GM20000 (cell line): ENCODE measurements at regions not wholly inside any gene's neighbourhood (a gene's known extent, or its start where the extent isn't known, plus 50 kb on each side); places are given as distances from the start of the nearest gene placed in this dataset.

Source experiments
- DNase-seq: peaks from one replicate; pipeline ENCODE4 v3.0.0; 2012; ENCODE audit warnings: low spot score
- CTCF ChIP-seq: IDR thresholded peaks from 2 replicates; pipeline ENCODE4 v1.5.1; 2012; ENCODE audit warnings: mild to moderate bottlenecking, control low read depth; ENCODE audit errors: extremely low read depth, missing control alignments

- no peak for TF ChIP-seq CTCF
- no peak for DNase-seq
Observed at GRCh38 chr2:123262856-123263255, 762.2 kb upstream of the CNTNAP5 start.

GRCh38 chr2:123283431-123283830 is 741.7 kb upstream of the CNTNAP5 start:
- DNase-seq: no peak
- TF ChIP-seq CTCF: no peak

GRCh38 chr2:123303731-123304130 is 721.4 kb upstream of the CNTNAP5 start:
- TF ChIP-seq CTCF: no peak
- no peak for DNase-seq
